ENCODE measurements at regions not wholly inside any gene's neighbourhood (a gene's known extent, or its start where the extent isn't known, plus 50 kb on each side); places are given as distances from the start of the nearest gene placed in this dataset.
"Not testable (repeated sequence)": the region's sequence is repeated elsewhere in the genome, so short reads cannot be mapped to it uniquely, and the experiment has no call there.

GRCh38 chr18:22067682-22068081, 101.7 kb upstream of the GATA6 start:
- no peak for DNase-seq
- H3K36me3 ChIP-seq: no peaks in the 10 kb centered on the region
- H3K27ac ChIP-seq: no peak overlapping the region
- no peaks in the 10 kb centered on the region for H3K27me3 ChIP-seq
- H3K4me1 ChIP-seq: peaks cover 0 to 8% (median 4%) of the 10 kb centered on the region in 4 donors
- no peak for TF ChIP-seq POLR2A (IDR thresholded peaks at IDR 0.05)
- no peak for TF ChIP-seq EP300 (IDR thresholded peaks at IDR 0.05; ENCODE audit: low read depth)
- TF ChIP-seq POLR2AphosphoS5 (IDR thresholded peaks at IDR 0.05): no peak
- TF ChIP-seq CTCF (IDR thresholded peaks at IDR 0.05): no peak
- in situ Hi-C loops (cut with MboI; ENCODE audit: low pct_ligation_motif_present in 1 of 4, low pct_unique_long_range_greater_than_20kb in 1 of 4, low sequenced_read_pairs in 3 of 4) (no loop called here), intact Hi-C loops (cut with DNase I; ENCODE audit: low total_unique reads) (no loop called here)
- 80 to 92% methylated on average over 3 of the region's 3 CpGs for WGBS, 2 donors (ENCODE audit: low coverage in 1 of 2)
- no peak overlapping the region for H3K4me3 ChIP-seq
- no peaks in the 10 kb centered on the region for H3K9me3 ChIP-seq

- in situ Hi-C loops (cut with MboI; ENCODE audit: low pct_ligation_motif_present in 1 of 4, low pct_unique_long_range_greater_than_20kb in 1 of 4, low sequenced_read_pairs in 3 of 4); H3K4me1 ChIP-seq; H3K27ac ChIP-seq; intact Hi-C loops (cut with DNase I; ENCODE audit: low total_unique reads); H3K36me3 ChIP-seq; H3K27me3 ChIP-seq; H3K9me3 ChIP-seq; H3K4me3 ChIP-seq; DNase-seq: not testable (repeated sequence)
- 84% methylated on average over 2 of the region's 2 CpGs; no CpG with 5 or more reads in 1 of the 2 donors for WGBS, 2 donors (ENCODE audit: low coverage in 1 of 2)
Observed at GRCh38 chr18:22068784-22069183, 100.6 kb upstream of the GATA6 start.

GRCh38 chr18:22069916-22070315, 99.5 kb upstream of the GATA6 start:
- TF ChIP-seq CTCF (IDR thresholded peaks at IDR 0.05) (no peak), EP300 (IDR thresholded peaks at IDR 0.05; ENCODE audit: low read depth) (no peak), POLR2A (IDR thresholded peaks at IDR 0.05) (no peak), POLR2AphosphoS5 (IDR thresholded peaks at IDR 0.05) (no peak)
- H3K27ac ChIP-seq: no peak overlapping the region
- no peaks in the 10 kb centered on the region for H3K9me3 ChIP-seq
- in situ Hi-C loops (cut with MboI; ENCODE audit: low pct_ligation_motif_present in 1 of 4, low pct_unique_long_range_greater_than_20kb in 1 of 4, low sequenced_read_pairs in 3 of 4) (no loop called here), intact Hi-C loops (cut with DNase I; ENCODE audit: low total_unique reads) (no loop called here)
- H3K4me3 ChIP-seq: no peak overlapping the region
- 73% methylated on average over 8 of the region's 8 CpGs; no CpG with 5 or more reads in 1 of the 2 donors for WGBS, 2 donors (ENCODE audit: low coverage in 1 of 2)
- H3K27me3 ChIP-seq: no peaks in the 10 kb centered on the region
- DNase-seq: no peak
- no peaks in the 10 kb centered on the region for H3K36me3 ChIP-seq
- no peaks in the 10 kb centered on the region for H3K4me1 ChIP-seq

- 82% methylated on average over 5 of the region's 5 CpGs; no CpG with 5 or more reads in 1 of the 2 donors for WGBS, 2 donors (ENCODE audit: low coverage in 1 of 2)
- no peaks in the 10 kb centered on the region for H3K4me1 ChIP-seq
- no peaks in the 10 kb centered on the region for H3K9me3 ChIP-seq
- intact Hi-C loops (cut with DNase I; ENCODE audit: low total_unique reads) (no loop called here), in situ Hi-C loops (cut with MboI; ENCODE audit: low pct_ligation_motif_present in 1 of 4, low pct_unique_long_range_greater_than_20kb in 1 of 4, low sequenced_read_pairs in 3 of 4) (no loop called here)
- TF ChIP-seq POLR2A (IDR thresholded peaks at IDR 0.05) (no peak), POLR2AphosphoS5 (IDR thresholded peaks at IDR 0.05) (no peak), CTCF (IDR thresholded peaks at IDR 0.05) (no peak)
- H3K27me3 ChIP-seq: no peaks in the 10 kb centered on the region
- H3K27ac ChIP-seq: no peak overlapping the region
- H3K4me3 ChIP-seq: no peak overlapping the region
- no peaks in the 10 kb centered on the region for H3K36me3 ChIP-seq
- no peak for DNase-seq
Observed at GRCh38 chr18:22073411-22073810, 96.0 kb upstream of the GATA6 start.

- H3K27me3 ChIP-seq: no peaks in the 10 kb centered on the region
- intact Hi-C loops (cut with DNase I; ENCODE audit: low total_unique reads): no loop called here
- H3K27ac ChIP-seq: no peak overlapping the region
- H3K4me3 ChIP-seq: no peak overlapping the region
- H3K9me3 ChIP-seq: no peaks in the 10 kb centered on the region
- 60 to 64% methylated on average over 4 to 6 of the region's 6 CpGs for WGBS, 2 donors (ENCODE audit: low coverage in 1 of 2)
- TF ChIP-seq EP300 (IDR thresholded peaks at IDR 0.05; ENCODE audit: low read depth): no peak
- no peak for TF ChIP-seq POLR2AphosphoS5 (IDR thresholded peaks at IDR 0.05)
- TF ChIP-seq POLR2A (IDR thresholded peaks at IDR 0.05): no peak
- TF ChIP-seq CTCF (IDR thresholded peaks at IDR 0.05): no peak
- no peaks in the 10 kb centered on the region for H3K36me3 ChIP-seq
- no peaks in the 10 kb centered on the region for H3K4me1 ChIP-seq
- no peak for DNase-seq
- in situ Hi-C loops (cut with MboI; ENCODE audit: low pct_ligation_motif_present in 1 of 4, low pct_unique_long_range_greater_than_20kb in 1 of 4, low sequenced_read_pairs in 3 of 4): no loop called here
Observed at GRCh38 chr18:22074282-22075070, 94.9 kb upstream of the GATA6 start.
